Lower leg skin (tissue), 4 donors: ENCODE measurements at regions not wholly inside any gene's neighbourhood (a gene's known extent, or its start where the extent isn't known, plus 50 kb on each side); places are given as distances from the start of the nearest gene placed in this dataset.

ENCODE experiments used
- DNase-seq, 2 donors: peaks; one replicate each; pipeline ENCODE4 v3.0.0-alpha.2; 2019; ENCODE audit warnings: low spot score in 2 of 2
- H3K4me3 ChIP-seq: fragments of 200-600 bp; sonication (generic); 2 replicates; pipeline ENCODE4 v1.5.1; 2017; ENCODE audit warnings: mild to moderate bottlenecking, low read depth; ENCODE audit not compliant: poor library complexity, severe bottlenecking
- CTCF ChIP-seq, 3 donors: fragments of 450-650 bp; IDR thresholded peaks; one replicate each; pipeline ENCODE4 v1.5.1; 2016; ENCODE audit warnings: antibody characterized with exemption in 3 of 3, mild to moderate bottlenecking in 3 of 3, moderate library complexity in 2 of 3
- POLR2A ChIP-seq, 2 donors: fragments of 450-650 bp; IDR thresholded peaks; one replicate each; pipeline ENCODE4 v1.6.1; 2016 to 2017; ENCODE audit warnings: antibody characterized with exemption in 2 of 2, mild to moderate bottlenecking in 1 of 2, moderate library complexity in 1 of 2
- WGBS, 2 donors: methylation state at CpG; one replicate each; pipeline ENCODE4 v1.1.5; 2018; 5-methylcytosine and 5-hydroxymethylcytosine counted together
- intact Hi-C: fragments of 100-400 bp; cut with DNase I; formaldehyde crosslinking; loops from one replicate; pipeline ENCODE4 v1.15.0; 2023; ENCODE audit warnings: low total_unique reads

- WGBS, 2 donors, result 63 to 72% methylated on average over 6 of the region's 6 CpGs
- no peak for DNase-seq
- intact Hi-C loops, result no loop called here
- H3K4me3 ChIP-seq, result no peak overlapping the region
- TF ChIP-seq CTCF (IDR thresholded peaks at IDR 0.05) (no peak), POLR2A (IDR thresholded peaks at IDR 0.05) (no peak)
Observed at GRCh38 chr6:156021746-156022396, 566.2 kb upstream of the NOX3 start.

- intact Hi-C loops, result no loop called here
- TF ChIP-seq CTCF (IDR thresholded peaks at IDR 0.05), result no peak
- no peak for TF ChIP-seq POLR2A (IDR thresholded peaks at IDR 0.05)
- WGBS, 2 donors, result 82 to 85% methylated on average over 3 of the region's 3 CpGs
- DNase-seq, result no peak
- H3K4me3 ChIP-seq, result no peak overlapping the region
Observed at GRCh38 chr6:156017838-156018237, 562.2 kb upstream of the NOX3 start.

GRCh38 chr6:156016186-156016976 is 560.7 kb upstream of the NOX3 start:
- 93 to 94% methylated on average over 7 of the region's 7 CpGs for WGBS, 2 donors
- intact Hi-C loops, result no loop called here

GRCh38 chr6:156013155-156013554 is 557.5 kb upstream of the NOX3 start:
- H3K4me3 ChIP-seq, result no peak overlapping the region
- 31 to 48% methylated on average over 4 of the region's 4 CpGs for WGBS, 2 donors
- TF ChIP-seq POLR2A (IDR thresholded peaks at IDR 0.05), result no peak
- TF ChIP-seq CTCF (IDR thresholded peaks at IDR 0.05), result no peak
- intact Hi-C loops, result no loop called here
- no peak for DNase-seq

More at GRCh38 chr6:156016186-156016976, 560.7 kb upstream of the NOX3 start:
- DNase-seq, result no peak
- no peak overlapping the region for H3K4me3 ChIP-seq
- TF ChIP-seq CTCF (IDR thresholded peaks at IDR 0.05) (no peak), POLR2A (IDR thresholded peaks at IDR 0.05) (no peak)

GRCh38 chr6:156009656-156010055 is 554.0 kb upstream of the NOX3 start:
- no peak for TF ChIP-seq POLR2A (IDR thresholded peaks at IDR 0.05)
- TF ChIP-seq CTCF (IDR thresholded peaks at IDR 0.05), result no peak
- H3K4me3 ChIP-seq, result no peak overlapping the region
- 81 to 90% methylated on average over 1 of the region's 1 CpG for WGBS, 2 donors
- intact Hi-C loops, result no loop called here
- no peak for DNase-seq
